ENCODE measurements at regions not wholly inside any gene's neighbourhood (a gene's known extent, or its start where the extent isn't known, plus 50 kb on each side); places are given as distances from the start of the nearest gene placed in this dataset.

- DNase-seq (ENCODE audit: low spot score), result no peak
Measured at GRCh38 chr9:17970277-17970676, 391.4 kb downstream of the SH3GL2 start.

DNA sequence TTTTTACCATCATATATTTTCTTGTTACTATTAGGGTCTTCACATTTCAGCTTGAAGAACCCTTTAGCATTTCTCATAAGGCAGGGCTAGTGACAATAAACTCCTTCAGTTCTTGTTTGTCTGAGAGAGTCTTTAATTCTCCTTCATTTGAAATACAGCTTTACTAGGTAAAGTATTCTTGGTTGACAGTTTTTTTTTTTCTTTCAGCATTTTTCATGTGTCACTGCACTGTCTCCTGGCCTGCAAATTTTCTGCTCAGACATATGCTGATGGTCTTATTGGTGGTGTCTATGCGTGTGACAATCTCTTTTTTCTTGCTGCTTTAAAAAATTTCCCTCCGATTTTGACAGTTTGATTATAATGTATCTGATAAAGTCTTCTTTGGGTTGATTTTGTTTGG is 399.9 kb downstream of the SH3GL2 start:
- no peak for DNase-seq (ENCODE audit: low spot score)

DNA sequence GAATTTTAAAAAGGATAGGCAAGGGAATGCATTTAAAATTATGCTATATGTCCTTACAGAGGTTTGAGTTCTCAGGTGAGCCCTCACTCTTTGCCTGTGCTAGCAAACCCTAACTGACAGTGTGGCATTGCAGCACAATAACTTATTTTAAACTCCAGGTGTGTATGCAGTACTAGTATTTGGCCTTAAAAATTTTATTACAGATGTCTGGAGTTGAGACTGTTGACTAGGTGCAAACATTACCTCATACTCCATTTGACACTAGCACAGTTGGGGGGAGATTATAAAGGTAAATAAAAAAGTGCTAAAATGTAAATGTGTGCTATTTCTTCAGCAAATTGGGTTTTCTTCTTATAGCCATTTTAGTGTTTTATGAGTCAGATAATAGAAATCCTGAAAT is 407.7 kb downstream of the SH3GL2 start:
- no peak for DNase-seq (ENCODE audit: low spot score)

GRCh38 chr9:17987189-17987588 is 408.3 kb downstream of the SH3GL2 start:
- no peak for DNase-seq (ENCODE audit: low spot score)

GRCh38 chr9:17988489-17988888 is 409.6 kb downstream of the SH3GL2 start:
- DNase-seq (ENCODE audit: low spot score), result no peak

GRCh38 chr9:17990602-17991001 is 411.7 kb downstream of the SH3GL2 start:
- DNase-seq (ENCODE audit: low spot score), result no peak

DNA sequence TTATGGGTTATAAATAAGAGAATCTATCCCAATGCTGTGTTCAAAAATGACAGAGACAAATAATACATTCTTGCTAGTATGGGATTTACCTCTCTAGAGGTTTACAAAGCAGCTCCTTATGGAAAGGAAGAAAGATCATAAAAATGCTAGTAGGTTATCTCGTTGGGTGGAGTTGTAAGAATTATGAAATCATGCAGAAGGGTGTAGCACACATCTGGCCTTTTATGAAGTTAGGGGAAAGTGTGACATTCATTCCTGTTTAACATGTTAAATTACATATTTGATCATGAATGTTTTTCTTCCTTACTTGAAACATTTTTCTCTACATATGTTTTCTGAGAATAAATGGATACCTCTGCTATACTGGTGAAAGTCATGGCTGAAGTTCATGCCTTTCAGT is 414.2 kb downstream of the SH3GL2 start:
- DNase-seq (ENCODE audit: low spot score), result no peak

DNA sequence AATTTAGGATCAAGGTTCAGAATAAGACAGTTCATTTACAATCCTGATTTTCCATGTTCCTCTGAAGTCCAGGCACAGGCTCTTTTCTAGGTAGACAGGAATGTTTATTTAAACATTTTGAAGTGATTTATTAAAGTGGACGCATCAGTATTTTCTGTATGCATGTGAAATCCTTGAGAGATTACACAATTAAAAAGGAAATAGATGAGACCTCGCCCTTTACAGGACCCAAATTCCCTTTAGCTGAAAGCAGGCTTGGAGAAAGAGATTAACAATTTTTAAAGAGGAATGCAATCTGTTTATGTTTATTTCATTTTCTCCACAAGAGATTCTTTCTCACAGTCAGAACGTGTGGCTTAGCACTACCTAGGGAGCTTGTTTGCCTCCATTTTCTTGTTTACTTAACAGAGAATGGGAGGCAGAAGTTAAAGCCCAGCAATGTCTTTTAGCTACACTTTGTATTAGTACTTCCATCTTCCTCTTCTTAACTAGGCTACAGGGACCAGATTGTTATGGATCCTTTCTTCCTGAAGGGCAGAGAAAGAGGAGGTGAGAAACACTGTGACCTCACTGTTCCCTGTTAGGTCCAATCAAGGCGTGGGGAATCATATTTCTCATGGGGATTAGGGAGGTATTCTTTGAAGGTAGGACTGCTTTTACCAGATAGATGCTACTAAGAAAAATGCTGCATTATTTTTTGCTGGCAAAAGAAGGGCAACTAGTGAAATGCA is 416.0 kb downstream of the SH3GL2 start:
- no peak for DNase-seq (ENCODE audit: low spot score)

DNA sequence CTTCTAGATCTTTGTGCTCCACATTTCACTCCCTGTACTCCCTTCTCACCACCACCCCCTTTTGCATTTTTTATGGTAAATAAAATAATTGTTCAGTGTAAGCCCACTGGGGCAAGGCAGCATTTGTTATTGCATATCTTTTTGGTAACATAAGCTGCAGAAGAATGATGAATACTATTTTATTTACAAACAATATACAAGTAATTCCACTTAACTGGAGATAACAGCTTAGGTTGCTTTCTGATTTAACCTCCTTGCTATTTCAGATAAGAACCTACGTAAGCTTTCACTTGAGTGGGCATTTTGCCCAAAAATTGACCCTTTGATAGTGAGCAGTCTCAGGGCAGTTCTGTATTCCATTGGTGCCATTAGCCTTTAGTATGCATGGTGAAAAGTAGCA is 417.9 kb downstream of the SH3GL2 start:
- DNase-seq (ENCODE audit: low spot score), result no peak

DNA sequence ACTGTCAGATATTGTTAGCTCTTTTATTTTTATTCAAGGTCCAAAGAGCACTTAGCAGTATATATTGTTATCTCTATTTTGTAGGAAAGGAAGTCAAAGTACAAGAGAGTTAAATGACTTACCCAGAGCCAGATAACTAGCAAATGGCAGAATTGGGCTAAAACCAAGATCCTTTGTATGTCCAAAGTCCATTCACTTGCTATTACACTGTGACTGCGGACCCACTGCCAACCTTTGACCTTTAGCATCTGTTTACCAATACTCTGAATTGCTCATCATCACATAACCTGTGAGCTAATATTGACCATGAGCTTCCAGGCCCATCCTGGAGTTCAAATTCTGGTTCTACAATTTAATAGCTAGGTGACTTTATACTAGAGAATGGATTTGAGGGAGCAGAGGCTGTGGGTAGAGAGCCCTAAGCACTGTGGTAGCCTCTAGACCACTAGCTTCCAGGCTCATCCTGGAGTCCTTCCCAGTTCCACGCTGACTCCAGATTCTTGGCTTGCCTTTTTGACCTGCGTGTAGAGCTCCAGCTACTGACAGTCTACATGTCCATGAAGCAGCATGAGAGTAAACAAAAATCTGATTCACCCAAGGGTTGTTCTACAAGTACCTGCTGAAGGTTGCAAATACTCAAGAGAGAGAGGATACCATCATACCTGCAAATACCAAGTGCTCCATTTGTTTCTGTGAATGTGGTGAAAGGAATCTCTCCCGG is 424.0 kb downstream of the SH3GL2 start:
- DNase-seq (ENCODE audit: low spot score), result no peak

DNA sequence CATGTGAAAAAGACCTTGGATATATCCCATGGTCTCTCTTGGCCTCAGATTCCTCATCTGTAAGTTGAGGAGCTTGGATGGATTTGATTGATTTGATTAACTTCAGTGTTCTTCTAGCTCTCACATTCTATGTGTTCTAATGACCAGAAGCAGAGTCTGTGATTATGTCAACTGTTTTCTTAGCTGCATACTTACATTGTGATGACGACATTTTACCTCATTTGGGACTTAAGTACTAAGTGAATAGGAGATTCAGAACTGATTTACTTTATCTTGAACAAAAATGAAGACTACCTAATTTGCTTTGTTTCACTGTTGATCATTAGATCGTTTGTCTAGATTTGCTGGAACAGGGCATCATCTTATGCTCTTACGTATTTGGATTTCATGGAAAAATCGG is 427.7 kb downstream of the SH3GL2 start:
- DNase-seq (ENCODE audit: low spot score), result no peak

GRCh38 chr9:18007621-18008020 is 428.8 kb downstream of the SH3GL2 start:
- no peak for DNase-seq (ENCODE audit: low spot score)

- DNase-seq (ENCODE audit: low spot score), result no peak
Measured at GRCh38 chr9:18009902-18010301, 431.0 kb downstream of the SH3GL2 start.

DNA sequence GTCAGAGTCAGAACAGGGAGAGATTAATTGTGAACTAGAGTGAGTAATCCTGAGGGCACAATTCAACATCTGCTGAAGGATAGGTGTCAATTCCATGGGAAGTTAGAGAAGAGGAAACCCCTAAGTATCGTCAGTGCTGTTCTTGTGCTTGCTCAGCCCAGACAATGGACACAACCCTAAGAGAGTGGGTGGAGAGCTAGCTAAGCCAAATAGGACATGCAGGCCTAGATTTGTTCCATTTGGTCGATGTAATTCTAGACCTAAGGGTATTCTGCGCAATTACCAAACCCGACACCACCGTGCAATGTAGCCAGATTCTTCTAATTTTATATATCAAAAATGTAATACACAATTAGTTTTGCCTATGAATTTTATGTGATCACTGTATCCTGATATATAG is 431.6 kb downstream of the SH3GL2 start:
- no peak for DNase-seq (ENCODE audit: low spot score)

DNA sequence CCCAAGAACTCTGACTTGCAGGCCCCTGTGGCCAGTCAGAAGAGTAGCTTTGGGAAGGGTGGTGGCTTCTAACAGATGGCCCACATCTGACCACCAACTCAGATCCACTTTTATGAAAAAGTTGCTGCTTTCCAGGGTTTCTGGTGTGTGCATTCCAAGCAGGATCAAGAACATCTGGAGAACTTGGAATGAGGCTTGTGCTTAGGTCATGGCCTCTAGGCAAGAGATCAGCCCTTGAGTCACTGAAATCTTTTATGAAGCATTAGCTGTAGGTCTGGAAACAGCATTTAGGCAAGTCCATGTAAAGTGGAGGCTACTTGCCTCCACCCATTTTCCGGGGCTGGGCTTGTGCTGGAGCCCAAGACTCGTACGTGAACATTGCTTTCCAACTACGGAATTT is 433.3 kb downstream of the SH3GL2 start:
- DNase-seq (ENCODE audit: low spot score), result no peak

- no peak for DNase-seq (ENCODE audit: low spot score)
Measured at GRCh38 chr9:18014556-18014955, 435.7 kb downstream of the SH3GL2 start.

DNA sequence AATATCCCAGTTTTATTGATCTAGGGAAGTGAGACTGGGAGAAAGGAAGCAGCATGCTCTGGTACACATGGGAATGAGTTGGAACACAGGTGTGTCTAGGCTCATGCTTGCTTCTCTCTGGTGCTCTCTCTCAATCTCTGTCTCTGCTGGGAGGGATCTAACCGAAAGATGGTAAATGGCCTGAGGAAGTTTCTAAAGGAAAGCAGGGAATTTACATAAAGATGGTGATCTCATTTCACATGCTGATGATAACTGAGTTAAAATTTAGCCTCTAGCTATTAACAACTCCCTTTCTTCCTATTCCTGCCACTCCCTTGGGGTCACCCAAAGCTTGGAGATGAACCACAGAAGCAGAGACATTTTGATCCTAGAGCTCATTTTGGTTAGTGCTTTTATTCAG is 436.2 kb downstream of the SH3GL2 start:
- no peak for DNase-seq (ENCODE audit: low spot score)

DNA sequence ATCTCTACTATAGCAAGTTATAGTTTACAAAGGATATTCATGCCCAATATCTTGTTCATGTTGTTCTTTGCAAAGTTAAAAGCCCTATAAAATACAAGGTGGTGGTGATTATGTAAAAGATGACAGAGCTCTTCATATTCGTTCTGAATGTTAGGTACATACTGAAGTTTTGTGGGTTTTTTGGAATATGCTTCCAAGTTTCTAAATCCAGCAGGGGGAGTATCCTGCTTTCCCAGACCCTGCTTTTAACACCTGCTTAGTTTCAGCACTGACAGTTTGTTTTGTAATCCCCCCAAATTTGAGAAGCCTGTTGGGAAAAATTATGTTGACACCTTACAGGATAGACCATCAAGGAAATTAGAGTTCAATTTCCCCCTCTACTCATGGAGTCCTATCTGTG is 438.3 kb downstream of the SH3GL2 start:
- no peak for DNase-seq (ENCODE audit: low spot score)

DNA sequence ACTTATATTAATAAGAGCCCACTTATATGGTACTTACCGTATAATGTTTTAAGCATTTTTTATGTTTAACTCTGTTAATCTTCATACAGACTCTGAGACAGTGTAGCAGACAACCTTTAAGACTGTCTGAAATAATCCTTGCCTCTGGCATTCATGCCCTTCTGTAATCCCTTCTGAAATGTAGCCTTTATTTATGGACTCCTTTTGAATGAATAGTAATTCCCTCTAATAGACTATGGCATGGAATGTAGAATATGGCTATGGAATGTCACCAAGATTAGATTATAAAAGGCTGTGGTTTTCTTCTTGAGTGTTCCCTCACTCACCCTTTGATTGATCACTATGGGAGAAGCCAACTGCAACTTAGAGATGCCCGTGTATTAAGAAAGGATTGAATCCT is 439.4 kb downstream of the SH3GL2 start:
- no peak for DNase-seq (ENCODE audit: low spot score)

DNA sequence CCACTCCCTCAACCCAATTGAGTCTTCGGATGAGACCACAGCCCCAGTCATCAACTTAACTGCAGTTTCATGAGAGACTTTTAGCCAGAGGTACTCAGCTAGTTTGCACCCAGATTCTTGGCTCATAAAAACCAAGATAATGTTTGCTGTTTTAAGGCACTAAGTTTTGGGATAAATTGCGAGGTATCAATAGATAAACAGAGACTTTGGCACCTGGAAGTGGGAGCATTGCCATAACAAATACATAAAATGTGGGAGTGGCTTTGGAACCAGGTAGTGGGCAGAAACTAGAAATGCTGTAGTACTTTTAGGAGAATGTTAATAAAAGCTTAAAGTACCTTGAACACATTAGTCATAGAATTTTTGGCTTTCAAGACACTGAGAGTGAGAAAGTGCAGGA is 439.8 kb downstream of the SH3GL2 start:
- DNase-seq (ENCODE audit: low spot score), result no peak

DNA sequence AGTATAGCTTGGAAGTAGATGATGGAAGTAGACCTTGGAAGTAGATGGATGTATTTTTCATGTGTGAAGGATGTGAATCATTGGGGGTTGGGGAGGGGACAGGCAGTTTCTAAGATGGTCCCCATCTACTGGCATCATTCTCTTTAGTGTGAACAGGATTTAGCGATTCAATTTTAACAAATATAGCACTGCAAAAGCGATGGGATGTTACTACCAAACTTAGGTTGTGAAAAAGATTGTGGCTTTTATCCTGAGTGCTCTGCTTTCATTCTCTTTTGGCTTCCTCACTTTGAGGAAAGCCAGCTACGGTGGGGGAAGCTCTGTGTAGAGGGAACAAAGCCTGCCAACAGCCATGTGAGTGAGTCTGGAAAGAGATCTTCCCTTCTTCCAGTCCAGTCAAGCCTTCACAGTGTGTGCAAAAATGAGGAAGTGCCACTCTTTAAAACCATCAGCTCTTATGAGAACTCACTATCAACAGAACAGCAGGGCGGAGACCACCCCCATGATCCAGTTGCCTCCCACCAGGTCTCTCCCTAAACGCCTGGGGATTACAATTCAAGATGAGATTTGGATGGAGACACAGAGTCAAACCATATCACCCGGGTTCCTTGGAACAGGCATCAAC is 441.4 kb downstream of the SH3GL2 start:
- no peak for DNase-seq (ENCODE audit: low spot score)

- no peak for DNase-seq (ENCODE audit: low spot score)
Measured at GRCh38 chr9:18022642-18023041, 443.8 kb downstream of the SH3GL2 start.

- DNase-seq (ENCODE audit: low spot score), result no peak
Measured at GRCh38 chr9:18023332-18023731, 444.5 kb downstream of the SH3GL2 start.
